ENCODE measurements at regions not wholly inside any gene's neighbourhood (a gene's known extent, or its start where the extent isn't known, plus 50 kb on each side); places are given as distances from the start of the nearest gene placed in this dataset.

DNA sequence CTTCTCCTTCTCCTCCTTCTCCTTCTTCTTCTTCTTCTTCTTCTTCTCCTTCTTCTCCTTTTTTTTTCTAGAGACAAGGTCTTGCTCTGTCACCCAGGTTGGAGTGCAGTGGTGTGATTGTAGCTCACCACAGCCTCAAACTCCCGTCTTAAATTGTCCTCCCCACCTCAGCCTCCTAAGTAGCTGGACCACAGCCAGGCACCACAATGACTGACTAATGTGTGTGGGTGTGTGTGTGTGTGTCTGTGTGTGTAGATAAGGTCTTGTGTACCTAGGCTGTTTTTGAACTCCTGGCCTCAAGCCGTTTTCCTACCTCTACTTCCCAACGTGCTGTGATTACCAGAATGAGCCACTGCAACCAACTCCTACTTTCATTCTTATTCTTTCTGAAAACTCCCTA lies 390.9 kb downstream of the ADAM29 start:
- no peak for FAIRE-seq
- Histone ChIP-seq H3K4me3 (no peak overlapping the region), H3K27me3 (ENCODE audit: control insufficient read depth in 2 of 2, insufficient read depth in 2 of 2, low read length in 2 of 2) (no peaks in the 10 kb centered on the region), H4K20me1 (replicated peaks; ENCODE audit: control insufficient read depth, insufficient read depth, low read length) (no peaks in the 10 kb centered on the region), H2AFZ (ENCODE audit: low read depth, low read length) (no peak overlapping the region), H3K9me1 (ENCODE audit: control insufficient read depth, insufficient read depth, low read length) (no peaks in the 10 kb centered on the region), H3K4me2 (ENCODE audit: insufficient read depth, low read length) (no peak overlapping the region), H3K27ac (ENCODE audit: extremely low read depth, low read depth, low read length) (no peak overlapping the region), H3K4me1 (replicated peaks in 1 of 2; ENCODE audit: control insufficient read depth in 2 of 2, insufficient read depth in 2 of 2, low read length in 2 of 2) (no peaks in the 10 kb centered on the region), H3K9ac (ENCODE audit: insufficient read depth in 1 of 2, low read depth in 2 of 2, low read length in 2 of 2) (no peak overlapping the region), H3K79me2 (ENCODE audit: control insufficient read depth, insufficient read depth, low read length) (no peaks in the 10 kb centered on the region), H3K36me3 (ENCODE audit: control insufficient read depth, insufficient read depth, low read length) (no peaks in the 10 kb centered on the region), H3K9me3 (replicated peaks; ENCODE audit: control insufficient read depth, insufficient read depth, low read depth, low read length) (no peaks in the 10 kb centered on the region)
- no peak for TF ChIP-seq HMGXB4 (CRISPR knock-in tag; IDR thresholded peaks at IDR 0.05)
- TF ChIP-seq ZNF584 (CRISPR knock-in tag; IDR thresholded peaks at IDR 0.05; ENCODE audit: low read depth), result no peak
- no peak for TF ChIP-seq ARID1B (IDR thresholded peaks at IDR 0.05)
- TF ChIP-seq MAZ (CRISPR knock-in tag; conservative IDR thresholded peaks at IDR 0.05 in 1 of 2, IDR thresholded peaks at IDR 0.05 in 1 of 2), result no peak
- no peak for TF ChIP-seq SMAD2 (IDR thresholded peaks at IDR 0.05; ENCODE audit: low read depth, low read length)
- no peak for TF ChIP-seq CHAMP1 (IDR thresholded peaks at IDR 0.05)
- TF ChIP-seq CXXC5 (CRISPR knock-in tag; IDR thresholded peaks at IDR 0.05), result no peak
- TF ChIP-seq TCF3 (CRISPR knock-in tag; IDR thresholded peaks at IDR 0.05), result no peak
- TF ChIP-seq MCM7 (IDR thresholded peaks at IDR 0.05), result no peak
- TF ChIP-seq MCM2 (IDR thresholded peaks at IDR 0.05; ENCODE audit: low read depth), result no peak
- no peak for TF ChIP-seq ZKSCAN8 (CRISPR knock-in tag; IDR thresholded peaks at IDR 0.05)
- TF ChIP-seq SMARCB1 (IDR thresholded peaks at IDR 0.05; ENCODE audit: insufficient read length, low read depth), result no peak
- no peak for TF ChIP-seq HEY1 (CRISPR knock-in tag; IDR thresholded peaks at IDR 0.05; ENCODE audit: borderline replicate concordance)
- no peak for TF ChIP-seq ZNF77 (CRISPR knock-in tag; IDR thresholded peaks at IDR 0.05)
- TF ChIP-seq ZNF184 (CRISPR knock-in tag; IDR thresholded peaks at IDR 0.05), result no peak
- no peak for TF ChIP-seq RHOXF2B (CRISPR knock-in tag; conservative IDR thresholded peaks at IDR 0.05)
- no peak for TF ChIP-seq CHD2 (IDR thresholded peaks at IDR 0.05; ENCODE audit: low read depth, low read length)
- no peak for TF ChIP-seq ILF3 (IDR thresholded peaks at IDR 0.05; ENCODE audit: borderline replicate concordance)
- TF ChIP-seq, protein P1, sequence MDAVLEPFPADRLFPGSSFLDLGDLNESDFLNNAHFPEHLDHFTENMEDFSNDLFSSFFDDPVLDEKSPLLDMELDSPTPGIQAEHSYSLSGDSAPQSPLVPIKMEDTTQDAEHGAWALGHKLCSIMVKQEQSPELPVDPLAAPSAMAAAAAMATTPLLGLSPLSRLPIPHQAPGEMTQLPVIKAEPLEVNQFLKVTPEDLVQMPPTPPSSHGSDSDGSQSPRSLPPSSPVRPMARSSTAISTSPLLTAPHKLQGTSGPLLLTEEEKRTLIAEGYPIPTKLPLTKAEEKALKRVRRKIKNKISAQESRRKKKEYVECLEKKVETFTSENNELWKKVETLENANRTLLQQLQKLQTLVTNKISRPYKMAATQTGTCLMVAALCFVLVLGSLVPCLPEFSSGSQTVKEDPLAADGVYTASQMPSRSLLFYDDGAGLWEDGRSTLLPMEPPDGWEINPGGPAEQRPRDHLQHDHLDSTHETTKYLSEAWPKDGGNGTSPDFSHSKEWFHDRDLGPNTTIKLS (IDR thresholded peaks at IDR 0.05; ENCODE audit: borderline replicate concordance, low read depth), result no peak
- intact Hi-C loops (cut with micrococcal nuclease) (no loop called here), in situ Hi-C loops (cut with MboI) (no loop called here)
- POLR2A ChIA-PET, result no interaction called here
- no peak for DNase-seq (ENCODE audit: extremely low read depth in 1 of 4, low spot score in 3 of 4)
- no peak for ATAC-seq
- WGBS (ENCODE audit: insufficient coverage, low coverage, missing lambda C conversion rate), result 0% methylated on average over 2 of the region's 3 CpGs
- BruUV-seq (replicated peaks), result no TSS peak
- CTCF ChIA-PET (ENCODE audit: low intra/inter-chr PET ratio), result no interaction called here

All from K562 (cell line).